Activated CD8-positive, alpha-beta T cell treated with anti-CD3 and anti-CD28 coated beads for 36 hours (primary cell): ENCODE measurements at regions not wholly inside any gene's neighbourhood (a gene's known extent, or its start where the extent isn't known, plus 50 kb on each side); places are given as distances from the start of the nearest gene placed in this dataset.

Experiments used
- ATAC-seq: fragments of 200-7000 bp; cut with Tn5 transposase; one replicate; pipeline ENCODE4 v1.10.0; 2021; ENCODE audit warnings: mild to moderate bottlenecking, moderate library complexity
- CTCF ChIA-PET: fragments of 350-600 bp; sonication (Branson Sonifier 250); formaldehyde crosslinking; loops from one replicate; lab custom pipeline; 2021; ENCODE audit warnings: antibody characterized with exemption; lab: Charles Lee
- POLR2A ChIA-PET: fragments of 350-600 bp; sonication (Branson Sonifier 250); formaldehyde crosslinking; loops from one replicate; lab custom pipeline; 2021; ENCODE audit warnings: antibody characterized with exemption; lab: Charles Lee
- DNase-seq: peaks from one replicate; pipeline ENCODE4 v3.0.0-alpha.2; 2020
- H3K27ac Mint-ChIP-seq: one replicate; pipeline ENCODE4 v1.8.0; 2021; ENCODE audit warnings: mild to moderate bottlenecking, mixed read lengths
- H3K27me3 Mint-ChIP-seq: one replicate; pipeline ENCODE4 v1.8.0; 2021; ENCODE audit warnings: mixed read lengths
- H3K36me3 Mint-ChIP-seq: one replicate; pipeline ENCODE4 v1.8.0; 2021; ENCODE audit warnings: low read depth, mixed read lengths
- H3K4me1 Mint-ChIP-seq: one replicate; pipeline ENCODE4 v1.8.0; 2021; ENCODE audit warnings: low read depth, mixed read lengths
- H3K4me3 Mint-ChIP-seq: one replicate; pipeline ENCODE4 v1.8.0; 2021; ENCODE audit warnings: mild to moderate bottlenecking, moderate library complexity, mixed read lengths
- H3K9me3 Mint-ChIP-seq: one replicate; pipeline ENCODE4 v1.8.0; 2021; ENCODE audit warnings: mixed read lengths
- intact Hi-C: fragments of 100-400 bp; cut with micrococcal nuclease; formaldehyde crosslinking; loops from one replicate; pipeline ENCODE4 v1.10.0; 2022
- TF ChIP-seq, protein P1 (sequence below): fragments of 200-600 bp; IDR thresholded peaks from one replicate; pipeline ENCODE4 v1.8.0; 2022; ENCODE audit warnings: antibody characterized with exemption, mild to moderate bottlenecking

DNA sequence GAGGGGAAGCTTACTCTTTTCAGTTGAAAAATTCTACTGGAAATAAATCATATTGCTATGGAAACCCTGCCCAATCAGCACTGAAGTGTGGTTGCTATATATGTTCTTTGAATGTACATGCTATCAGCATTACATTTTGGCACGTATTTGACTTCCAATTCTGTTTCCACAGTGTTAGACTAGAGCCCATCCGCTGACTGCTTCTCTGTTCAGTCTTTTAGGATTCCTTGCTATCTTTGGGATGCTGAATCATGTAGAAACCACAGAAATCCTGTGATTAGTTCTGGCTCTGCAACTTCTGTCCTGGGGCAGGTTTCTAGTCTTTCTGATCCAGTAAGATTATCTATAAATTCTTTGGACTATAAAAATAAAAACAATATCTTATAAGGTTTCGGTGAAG, 128.2 kb upstream of the SLC7A14 start:
- intact Hi-C loops = no loop called here
- Mint-ChIP-seq H3K4me1 (no peaks in the 10 kb centered on the region), H3K27ac (no peak overlapping the region), H3K4me3 (no peak overlapping the region), H3K9me3 (peaks cover 9% of the 10 kb centered on the region), H3K27me3 (peaks cover 39% of the 10 kb centered on the region), H3K36me3 (no peaks in the 10 kb centered on the region)
- CTCF ChIA-PET = interaction anchor here (2.0 kb wide), 1 partner anchor 98 kb away, joined by 9 read pairs; no protein-coding TSS in a partner anchor
- TF ChIP-seq, protein P1, sequence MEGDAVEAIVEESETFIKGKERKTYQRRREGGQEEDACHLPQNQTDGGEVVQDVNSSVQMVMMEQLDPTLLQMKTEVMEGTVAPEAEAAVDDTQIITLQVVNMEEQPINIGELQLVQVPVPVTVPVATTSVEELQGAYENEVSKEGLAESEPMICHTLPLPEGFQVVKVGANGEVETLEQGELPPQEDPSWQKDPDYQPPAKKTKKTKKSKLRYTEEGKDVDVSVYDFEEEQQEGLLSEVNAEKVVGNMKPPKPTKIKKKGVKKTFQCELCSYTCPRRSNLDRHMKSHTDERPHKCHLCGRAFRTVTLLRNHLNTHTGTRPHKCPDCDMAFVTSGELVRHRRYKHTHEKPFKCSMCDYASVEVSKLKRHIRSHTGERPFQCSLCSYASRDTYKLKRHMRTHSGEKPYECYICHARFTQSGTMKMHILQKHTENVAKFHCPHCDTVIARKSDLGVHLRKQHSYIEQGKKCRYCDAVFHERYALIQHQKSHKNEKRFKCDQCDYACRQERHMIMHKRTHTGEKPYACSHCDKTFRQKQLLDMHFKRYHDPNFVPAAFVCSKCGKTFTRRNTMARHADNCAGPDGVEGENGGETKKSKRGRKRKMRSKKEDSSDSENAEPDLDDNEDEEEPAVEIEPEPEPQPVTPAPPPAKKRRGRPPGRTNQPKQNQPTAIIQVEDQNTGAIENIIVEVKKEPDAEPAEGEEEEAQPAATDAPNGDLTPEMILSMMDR = no peak
- DNase-seq (no peak), ATAC-seq (no peak)
- POLR2A ChIA-PET = no interaction called here

DNA sequence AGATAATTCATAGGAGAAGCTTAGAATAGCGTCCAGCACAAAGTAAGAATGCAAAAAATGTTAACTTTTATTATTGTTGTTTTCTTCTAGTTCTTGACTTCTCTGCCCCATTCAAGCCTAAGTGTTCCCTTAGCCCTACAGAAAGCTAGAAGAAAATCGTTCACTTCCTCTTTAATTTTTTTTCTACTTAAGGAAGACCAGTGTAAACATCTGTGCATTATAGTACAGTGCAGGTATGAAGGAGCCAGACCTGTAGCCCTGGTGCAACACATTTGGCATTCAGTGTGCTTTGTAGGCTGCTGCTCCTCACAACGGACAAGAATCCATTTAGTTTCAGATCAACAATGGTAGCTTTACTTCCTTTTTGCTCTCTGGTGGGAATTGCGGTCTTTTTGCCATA, 127.8 kb upstream of the SLC7A14 start:
- Mint-ChIP-seq H3K4me3 (no peak overlapping the region), H3K4me1 (no peaks in the 10 kb centered on the region), H3K27ac (no peak overlapping the region), H3K9me3 (peaks cover 6% of the 10 kb centered on the region), H3K36me3 (no peaks in the 10 kb centered on the region), H3K27me3 (peaks cover 38% of the 10 kb centered on the region)
- TF ChIP-seq, protein P1 = no peak
- ATAC-seq = no peak
- DNase-seq = no peak
- ChIA-PET POLR2A (no interaction called here), CTCF (interaction anchor here (2.0 kb wide), 1 partner anchor 98 kb away, joined by 9 read pairs; no protein-coding TSS in a partner anchor)
- intact Hi-C loops = no loop called here

DNA sequence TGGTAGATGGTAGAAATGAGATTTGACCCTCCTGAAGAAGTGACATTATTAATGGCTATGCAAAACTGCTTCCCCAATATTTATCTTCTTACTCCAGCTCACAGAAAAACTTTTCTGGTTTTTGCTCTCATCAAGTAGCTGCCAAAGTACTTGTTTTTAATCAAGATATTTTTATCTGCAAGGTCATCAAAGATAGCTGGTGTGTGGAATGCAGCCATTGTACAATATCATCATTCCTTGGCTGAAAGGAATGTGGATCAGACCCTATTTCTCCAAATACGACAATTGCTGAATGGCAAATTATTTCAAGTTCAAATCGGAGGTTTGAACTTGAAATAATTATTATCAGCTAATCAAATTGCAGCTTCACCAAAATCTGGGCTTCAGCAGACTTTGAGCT, 126.9 kb upstream of the SLC7A14 start:
- DNase-seq (no peak), ATAC-seq (no peak)
- Mint-ChIP-seq H3K27ac (no peak overlapping the region), H3K4me3 (no peak overlapping the region), H3K36me3 (no peaks in the 10 kb centered on the region), H3K27me3 (peaks cover 34% of the 10 kb centered on the region), H3K4me1 (no peaks in the 10 kb centered on the region), H3K9me3 (peaks cover 3% of the 10 kb centered on the region)
- ChIA-PET CTCF (interaction anchor here (1.1 to 2.0 kb wide), 2 partner anchors 14 to 99 kb away, joined by 3 to 9 read pairs; no protein-coding TSS in a partner anchor), POLR2A (no interaction called here)
- TF ChIP-seq, protein P1 = no peak
- intact Hi-C loops = no loop called here

DNA sequence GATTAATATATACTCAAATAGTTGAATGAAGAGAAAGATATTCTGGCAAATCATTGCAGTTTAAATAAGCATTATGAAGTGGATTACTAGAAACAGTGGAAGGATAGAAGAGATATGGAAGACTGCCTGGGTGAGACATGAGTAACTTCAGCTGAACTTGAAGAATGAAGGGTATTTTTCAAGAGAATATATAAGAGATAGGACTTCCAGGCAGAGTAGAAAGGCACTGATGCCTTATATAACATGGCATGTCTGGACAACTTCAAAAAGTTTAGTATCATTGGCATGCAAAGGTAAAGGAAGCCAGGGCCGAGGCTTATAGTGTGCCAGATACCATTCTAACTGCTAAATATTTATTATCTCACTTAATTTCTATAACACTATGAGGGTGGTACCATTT, 126.5 kb upstream of the SLC7A14 start:
- no peaks in the 10 kb centered on the region for H3K36me3 Mint-ChIP-seq
- no peak overlapping the region for H3K27ac Mint-ChIP-seq
- POLR2A ChIA-PET = no interaction called here
- peaks cover 3% of the 10 kb centered on the region for H3K9me3 Mint-ChIP-seq
- intact Hi-C loops = no loop called here
- TF ChIP-seq, protein P1 = no peak
- ATAC-seq = no peak
- CTCF ChIA-PET = interaction anchor here (1.1 to 2.0 kb wide), 2 partner anchors 14 to 100 kb away, joined by 3 to 9 read pairs; no protein-coding TSS in a partner anchor
- H3K27me3 Mint-ChIP-seq = peaks cover 35% of the 10 kb centered on the region
- no peaks in the 10 kb centered on the region for H3K4me1 Mint-ChIP-seq
- H3K4me3 Mint-ChIP-seq = no peak overlapping the region
- DNase-seq = no peak

DNA sequence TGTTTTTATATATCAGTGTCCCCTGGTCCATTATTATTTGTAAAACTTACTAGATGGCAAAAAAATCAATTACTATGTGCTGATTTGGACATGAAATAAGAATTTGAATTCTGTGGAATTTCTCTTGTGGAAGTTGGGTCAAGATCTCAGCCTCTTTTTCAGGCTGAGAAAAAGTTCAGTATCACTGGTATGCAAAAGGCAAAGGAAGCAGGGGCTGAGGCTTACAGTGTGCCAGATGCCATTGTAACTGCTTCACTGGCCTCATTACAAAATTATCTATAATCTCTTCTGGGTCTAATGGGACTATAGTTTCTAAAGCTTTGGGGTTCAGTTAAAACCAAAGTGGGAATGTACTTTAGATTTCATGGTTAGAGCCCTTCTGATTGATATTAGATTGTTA, 125.9 kb upstream of the SLC7A14 start:
- TF ChIP-seq, protein P1 = no peak
- ChIA-PET POLR2A (no interaction called here), CTCF (no interaction called here)
- Mint-ChIP-seq H3K27me3 (peaks cover 31% of the 10 kb centered on the region), H3K9me3 (peaks cover 3% of the 10 kb centered on the region), H3K36me3 (no peaks in the 10 kb centered on the region), H3K4me3 (no peak overlapping the region), H3K4me1 (no peaks in the 10 kb centered on the region), H3K27ac (no peak overlapping the region)
- DNase-seq = no peak
- no peak for ATAC-seq
- intact Hi-C loops = no loop called here
